ENCODE measurements at regions not wholly inside any gene's neighbourhood (a gene's known extent, or its start where the extent isn't known, plus 50 kb on each side); places are given as distances from the start of the nearest gene placed in this dataset.

DNA sequence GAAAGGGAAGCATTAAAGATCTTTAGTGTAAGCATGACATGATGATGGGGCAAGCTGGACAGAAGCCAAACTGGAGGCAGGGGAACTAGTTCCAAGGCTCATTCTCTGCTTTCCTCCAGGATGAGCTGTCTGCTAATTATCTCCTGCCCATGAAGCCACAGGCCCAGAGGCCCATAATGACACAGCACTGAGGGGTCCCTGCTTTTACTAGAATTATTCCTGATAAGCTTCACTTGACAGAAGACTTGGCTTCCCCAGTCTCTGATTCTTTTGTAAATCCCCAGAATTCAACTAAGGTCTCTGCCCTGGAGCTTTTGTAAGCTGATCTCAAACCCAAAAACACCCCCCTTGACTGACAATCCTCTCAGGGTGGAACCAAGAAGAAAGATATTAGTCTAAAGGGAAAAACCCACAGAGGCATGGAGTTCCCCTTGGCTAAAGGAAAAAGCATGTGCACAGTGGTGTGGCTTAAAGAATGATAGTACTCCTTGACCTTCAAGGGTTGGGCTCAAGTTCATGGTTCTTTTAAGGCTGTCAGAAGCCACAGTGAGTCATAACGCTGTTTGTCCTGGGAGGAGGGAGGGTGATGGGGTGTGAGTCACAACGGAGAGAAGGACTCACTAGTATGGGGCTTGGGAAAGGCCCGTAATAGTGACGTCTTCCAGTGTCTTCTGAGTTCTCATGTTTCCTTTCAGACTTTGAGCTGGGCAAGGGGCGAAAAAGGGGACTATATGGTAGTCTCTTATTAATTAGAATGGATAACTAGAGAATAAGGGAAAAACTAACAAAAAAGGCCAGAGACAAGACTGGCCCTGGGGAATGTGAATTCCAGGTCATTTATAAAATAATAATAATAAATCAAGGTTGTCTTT is 146.0 kb upstream of the CPEB2 start:
- TF ChIP-seq ZNF138 (tag by site-specific recombination; IDR thresholded peaks at IDR 0.05; ENCODE audit: borderline replicate concordance), result no peak
- TF ChIP-seq, protein P1, sequence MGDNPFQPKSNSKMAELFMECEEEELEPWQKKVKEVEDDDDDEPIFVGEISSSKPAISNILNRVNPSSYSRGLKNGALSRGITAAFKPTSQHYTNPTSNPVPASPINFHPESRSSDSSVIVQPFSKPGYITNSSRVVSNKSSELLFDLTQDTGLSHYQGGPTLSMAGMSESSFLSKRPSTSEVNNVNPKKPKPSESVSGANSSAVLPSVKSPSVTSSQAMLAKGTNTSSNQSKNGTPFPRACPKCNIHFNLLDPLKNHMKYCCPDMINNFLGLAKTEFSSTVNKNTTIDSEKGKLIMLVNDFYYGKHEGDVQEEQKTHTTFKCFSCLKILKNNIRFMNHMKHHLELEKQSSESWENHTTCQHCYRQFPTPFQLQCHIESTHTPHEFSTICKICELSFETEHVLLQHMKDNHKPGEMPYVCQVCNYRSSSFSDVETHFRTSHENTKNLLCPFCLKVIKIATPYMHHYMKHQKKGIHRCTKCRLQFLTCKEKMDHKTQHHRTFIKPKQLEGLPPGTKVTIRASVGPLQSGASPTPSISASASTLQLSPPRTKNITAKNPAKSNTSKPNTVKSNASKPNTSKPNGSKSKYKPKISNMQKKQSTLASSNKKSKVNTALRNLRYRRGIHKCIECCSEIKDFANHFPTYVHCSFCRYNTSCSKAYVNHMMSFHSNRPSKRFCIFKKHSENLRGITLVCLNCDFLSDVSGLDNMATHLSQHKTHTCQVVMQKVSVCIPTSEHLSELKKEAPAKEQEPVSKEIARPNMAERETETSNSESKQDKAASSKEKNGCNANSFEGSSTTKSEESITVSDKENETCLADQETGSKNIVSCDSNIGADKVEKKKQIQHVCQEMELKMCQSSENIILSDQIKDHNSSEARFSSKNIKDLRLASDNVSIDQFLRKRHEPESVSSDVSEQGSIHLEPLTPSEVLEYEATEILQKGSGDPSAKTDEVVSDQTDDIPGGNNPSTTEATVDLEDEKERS (tag by site-specific recombination; IDR thresholded peaks at IDR 0.05), result no peak
- TF ChIP-seq ZNF768 (tag by site-specific recombination; IDR thresholded peaks at IDR 0.05), result no peak
- TF ChIP-seq KLF8 (tag by site-specific recombination; IDR thresholded peaks at IDR 0.05), result no peak
- TF ChIP-seq, protein P2, sequence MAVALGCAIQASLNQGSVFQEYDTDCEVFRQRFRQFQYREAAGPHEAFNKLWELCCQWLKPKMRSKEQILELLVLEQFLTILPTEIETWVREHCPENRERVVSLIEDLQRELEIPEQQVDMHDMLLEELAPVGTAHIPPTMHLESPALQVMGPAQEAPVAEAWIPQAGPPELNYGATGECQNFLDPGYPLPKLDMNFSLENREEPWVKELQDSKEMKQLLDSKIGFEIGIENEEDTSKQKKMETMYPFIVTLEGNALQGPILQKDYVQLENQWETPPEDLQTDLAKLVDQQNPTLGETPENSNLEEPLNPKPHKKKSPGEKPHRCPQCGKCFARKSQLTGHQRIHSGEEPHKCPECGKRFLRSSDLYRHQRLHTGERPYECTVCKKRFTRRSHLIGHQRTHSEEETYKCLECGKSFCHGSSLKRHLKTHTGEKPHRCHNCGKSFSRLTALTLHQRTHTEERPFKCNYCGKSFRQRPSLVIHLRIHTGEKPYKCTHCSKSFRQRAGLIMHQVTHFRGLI (tag by site-specific recombination; IDR thresholded peaks at IDR 0.05), result no peak
- TF ChIP-seq, protein P3, sequence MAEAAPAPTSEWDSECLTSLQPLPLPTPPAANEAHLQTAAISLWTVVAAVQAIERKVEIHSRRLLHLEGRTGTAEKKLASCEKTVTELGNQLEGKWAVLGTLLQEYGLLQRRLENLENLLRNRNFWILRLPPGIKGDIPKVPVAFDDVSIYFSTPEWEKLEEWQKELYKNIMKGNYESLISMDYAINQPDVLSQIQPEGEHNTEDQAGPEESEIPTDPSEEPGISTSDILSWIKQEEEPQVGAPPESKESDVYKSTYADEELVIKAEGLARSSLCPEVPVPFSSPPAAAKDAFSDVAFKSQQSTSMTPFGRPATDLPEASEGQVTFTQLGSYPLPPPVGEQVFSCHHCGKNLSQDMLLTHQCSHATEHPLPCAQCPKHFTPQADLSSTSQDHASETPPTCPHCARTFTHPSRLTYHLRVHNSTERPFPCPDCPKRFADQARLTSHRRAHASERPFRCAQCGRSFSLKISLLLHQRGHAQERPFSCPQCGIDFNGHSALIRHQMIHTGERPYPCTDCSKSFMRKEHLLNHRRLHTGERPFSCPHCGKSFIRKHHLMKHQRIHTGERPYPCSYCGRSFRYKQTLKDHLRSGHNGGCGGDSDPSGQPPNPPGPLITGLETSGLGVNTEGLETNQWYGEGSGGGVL (tag by site-specific recombination; IDR thresholded peaks at IDR 0.05), result no peak
- TF ChIP-seq ZEB2 (tag by site-specific recombination; IDR thresholded peaks at IDR 0.05), result no peak
- no peak for TF ChIP-seq ZNF561 (tag by site-specific recombination; IDR thresholded peaks at IDR 0.05; ENCODE audit: borderline replicate concordance)
- no peak for TF ChIP-seq HOXC10 (CRISPR knock-in tag; IDR thresholded peaks at IDR 0.05)
- TF ChIP-seq SETDB1 (IDR thresholded peaks at IDR 0.05; ENCODE audit: insufficient read length, low read length), result no peak
- no peak for TF ChIP-seq ZBTB1 (tag by site-specific recombination; IDR thresholded peaks at IDR 0.05)
- no peak for TF ChIP-seq ZNF174 (tag by site-specific recombination; IDR thresholded peaks at IDR 0.05)
- TF ChIP-seq ZNF626 (tag by site-specific recombination; IDR thresholded peaks at IDR 0.05), result no peak
- no peak for TF ChIP-seq ZNF155 (tag by site-specific recombination; IDR thresholded peaks at IDR 0.05)
- no peak for TF ChIP-seq ZSCAN16 (tag by site-specific recombination; IDR thresholded peaks at IDR 0.05)
- no peak for TF ChIP-seq ZNF169 (tag by site-specific recombination; IDR thresholded peaks at IDR 0.05)
- no peak for TF ChIP-seq ZNF292 (tag by site-specific recombination; IDR thresholded peaks at IDR 0.05; ENCODE audit: borderline replicate concordance, low read depth)
- TF ChIP-seq, protein P4, sequence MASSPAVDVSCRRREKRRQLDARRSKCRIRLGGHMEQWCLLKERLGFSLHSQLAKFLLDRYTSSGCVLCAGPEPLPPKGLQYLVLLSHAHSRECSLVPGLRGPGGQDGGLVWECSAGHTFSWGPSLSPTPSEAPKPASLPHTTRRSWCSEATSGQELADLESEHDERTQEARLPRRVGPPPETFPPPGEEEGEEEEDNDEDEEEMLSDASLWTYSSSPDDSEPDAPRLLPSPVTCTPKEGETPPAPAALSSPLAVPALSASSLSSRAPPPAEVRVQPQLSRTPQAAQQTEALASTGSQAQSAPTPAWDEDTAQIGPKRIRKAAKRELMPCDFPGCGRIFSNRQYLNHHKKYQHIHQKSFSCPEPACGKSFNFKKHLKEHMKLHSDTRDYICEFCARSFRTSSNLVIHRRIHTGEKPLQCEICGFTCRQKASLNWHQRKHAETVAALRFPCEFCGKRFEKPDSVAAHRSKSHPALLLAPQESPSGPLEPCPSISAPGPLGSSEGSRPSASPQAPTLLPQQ (tag by site-specific recombination; IDR thresholded peaks at IDR 0.05), result no peak
- no peak for TF ChIP-seq ZNF785 (tag by site-specific recombination; IDR thresholded peaks at IDR 0.05)
- TF ChIP-seq, protein P5, sequence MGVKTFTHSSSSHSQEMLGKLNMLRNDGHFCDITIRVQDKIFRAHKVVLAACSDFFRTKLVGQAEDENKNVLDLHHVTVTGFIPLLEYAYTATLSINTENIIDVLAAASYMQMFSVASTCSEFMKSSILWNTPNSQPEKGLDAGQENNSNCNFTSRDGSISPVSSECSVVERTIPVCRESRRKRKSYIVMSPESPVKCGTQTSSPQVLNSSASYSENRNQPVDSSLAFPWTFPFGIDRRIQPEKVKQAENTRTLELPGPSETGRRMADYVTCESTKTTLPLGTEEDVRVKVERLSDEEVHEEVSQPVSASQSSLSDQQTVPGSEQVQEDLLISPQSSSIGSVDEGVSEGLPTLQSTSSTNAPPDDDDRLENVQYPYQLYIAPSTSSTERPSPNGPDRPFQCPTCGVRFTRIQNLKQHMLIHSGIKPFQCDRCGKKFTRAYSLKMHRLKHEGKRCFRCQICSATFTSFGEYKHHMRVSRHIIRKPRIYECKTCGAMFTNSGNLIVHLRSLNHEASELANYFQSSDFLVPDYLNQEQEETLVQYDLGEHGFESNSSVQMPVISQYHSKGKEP (tag by site-specific recombination; IDR thresholded peaks at IDR 0.05), result no peak
- Histone ChIP-seq H3K4me1 (ENCODE audit: control insufficient read depth, insufficient read depth, low read length) (no peaks in the 10 kb centered on the region), H3K27ac (ENCODE audit: extremely low read depth, low read depth, low read length) (no peak overlapping the region), H3K36me3 (ENCODE audit: control insufficient read depth in 2 of 2, insufficient read depth in 1 of 2, low read length in 2 of 2) (no peaks in the 10 kb centered on the region), H3K4me3 (ENCODE audit: low read depth, low read length) (no peak overlapping the region), H3K9me3 (ENCODE audit: control insufficient read depth, insufficient read depth, low read depth, low read length) (no peaks in the 10 kb centered on the region)
- ChIA-PET POLR2A (no interaction called here), CTCF (no interaction called here)

All from HEK293 (cell line).